RPMI8226 (cell line): ENCODE measurements at regions not wholly inside any gene's neighbourhood (a gene's known extent, or its start where the extent isn't known, plus 50 kb on each side); places are given as distances from the start of the nearest gene placed in this dataset.
"Not testable (repeated sequence)": the region's sequence is repeated elsewhere in the genome, so short reads cannot be mapped to it uniquely, and the experiment has no call there.

ENCODE experiments used
- DNase-seq: peaks from one replicate; pipeline ENCODE4 v3.0.0-alpha.2; 2015

GRCh38 chr7:81211934-81212320 is 293.1 kb upstream of the SEMA3C start:
- DNase-seq = no peak

- DNase-seq = no peak
Observed at GRCh38 chr7:81211204-81211933, 292.5 kb upstream of the SEMA3C start.

DNA sequence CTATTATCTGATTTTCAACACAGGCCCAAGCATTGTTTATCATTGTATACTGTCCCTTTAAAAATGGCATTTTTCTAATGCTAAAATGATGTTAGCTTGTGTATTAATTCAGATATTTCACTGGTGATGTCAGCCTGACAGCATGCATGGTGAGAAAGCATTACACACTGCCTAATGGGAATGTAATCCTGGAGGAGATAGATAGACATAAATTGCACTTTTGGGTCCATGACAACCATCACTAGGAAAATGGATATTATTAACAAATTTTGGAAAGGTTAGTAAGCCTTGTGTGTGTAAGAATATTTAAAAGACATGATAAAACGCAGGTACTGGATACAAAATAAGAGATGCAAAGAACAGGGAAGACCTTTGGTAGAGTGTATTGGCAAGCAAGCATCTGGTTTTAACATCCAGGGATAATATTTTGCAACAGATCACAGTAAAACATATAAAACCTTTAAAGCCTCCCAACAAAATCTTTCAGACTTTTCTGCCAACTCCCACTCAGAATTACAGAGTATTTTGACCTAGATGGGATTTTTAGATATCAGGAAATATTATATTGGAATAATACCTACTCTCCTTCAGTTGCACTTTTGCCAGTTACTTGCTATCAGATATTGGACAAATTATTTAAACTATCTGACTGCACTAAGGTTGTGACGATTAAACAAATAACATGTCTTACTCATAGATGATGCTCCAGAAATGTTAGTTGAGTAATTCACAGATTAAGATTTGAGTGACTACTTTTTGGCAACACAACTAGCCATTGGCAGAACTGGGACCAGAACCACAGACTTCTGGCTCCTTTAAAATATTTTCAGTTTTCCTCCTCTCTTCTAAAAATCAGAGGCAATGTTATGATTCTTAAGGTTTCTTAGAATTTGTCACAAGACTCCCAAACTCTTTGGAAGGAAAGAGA is 291.6 kb upstream of the SEMA3C start:
- no peak for DNase-seq

- DNase-seq = no peak
Observed at GRCh38 chr7:81209059-81209458, 290.2 kb upstream of the SEMA3C start.

- DNase-seq = no peak
Observed at GRCh38 chr7:81207801-81208200, 288.9 kb upstream of the SEMA3C start.

GRCh38 chr7:81206667-81207360 is 288.0 kb upstream of the SEMA3C start:
- no peak for DNase-seq

DNA sequence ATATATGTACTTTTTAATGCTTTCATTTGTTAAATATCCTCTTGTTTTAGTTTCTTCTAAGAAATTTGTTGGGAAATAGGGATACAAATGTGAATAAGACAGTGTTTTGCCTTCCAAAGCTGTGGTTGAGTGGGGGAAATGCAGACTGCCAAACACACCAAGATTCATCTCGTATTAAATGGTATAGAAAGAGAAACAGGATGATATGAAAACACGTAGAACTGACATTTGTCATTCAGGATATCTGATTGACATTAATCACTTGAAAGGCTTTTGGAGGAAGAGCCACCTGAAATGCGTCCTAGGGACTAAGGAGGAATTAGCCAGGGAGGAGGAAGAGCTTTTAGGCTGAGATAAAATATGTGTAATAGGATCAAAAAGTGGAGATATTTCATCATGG is 287.4 kb upstream of the SEMA3C start:
- no peak for DNase-seq

DNA sequence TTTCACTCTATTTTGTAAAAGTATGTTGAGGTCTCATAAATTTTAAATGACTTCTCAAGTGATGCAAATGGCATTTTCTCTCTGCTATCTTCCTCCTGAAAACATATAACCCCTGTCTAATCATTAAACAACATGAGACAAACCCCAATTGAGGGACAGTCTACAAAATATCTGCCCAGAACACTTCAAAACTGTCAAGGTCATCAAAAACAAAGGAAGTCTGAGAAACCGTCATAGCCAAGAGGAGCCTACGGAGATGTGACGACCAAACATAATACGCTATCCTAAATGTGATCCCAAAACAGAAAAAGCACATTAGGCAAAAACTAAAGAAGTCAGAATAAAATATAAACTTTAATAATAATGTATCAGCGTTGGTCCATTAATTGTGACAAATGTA is 282.3 kb upstream of the SEMA3C start:
- DNase-seq = no peak

DNA sequence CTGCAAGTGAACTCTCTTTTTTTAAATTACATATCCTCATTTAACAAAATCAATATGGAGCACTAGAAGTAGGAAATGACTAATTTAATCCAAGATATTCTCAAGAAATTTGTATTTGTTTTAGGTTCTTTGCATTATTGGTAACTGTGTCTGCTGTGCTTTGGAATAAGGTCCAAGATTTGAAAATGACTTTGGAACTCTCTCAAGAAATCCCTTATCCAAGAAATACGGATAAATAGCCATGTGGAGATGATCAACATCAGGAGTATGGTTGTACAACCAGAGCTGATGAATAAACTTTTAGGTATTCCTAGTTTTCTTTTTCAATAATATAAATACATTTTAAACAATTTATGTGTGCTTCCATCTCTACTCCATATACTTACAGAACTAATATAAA is 279.9 kb upstream of the SEMA3C start:
- no peak for DNase-seq

DNA sequence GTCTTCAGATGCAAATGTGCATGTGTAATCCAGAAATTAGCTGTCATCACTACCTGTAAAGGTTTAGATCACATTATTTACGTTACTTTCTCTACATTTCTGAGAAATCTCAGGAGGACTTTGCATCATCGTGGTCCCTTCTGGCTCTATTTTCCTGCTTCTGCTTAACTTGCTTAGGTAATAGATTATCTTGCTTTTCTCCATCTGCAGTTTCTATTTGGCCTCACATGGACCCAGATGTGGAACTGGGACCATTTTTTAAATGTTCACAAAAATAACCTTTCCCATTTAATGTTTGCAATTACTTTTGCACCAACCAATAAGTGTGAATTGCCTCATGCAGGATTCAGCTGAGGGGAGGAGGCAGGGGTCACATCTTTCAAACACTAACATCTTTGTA is 278.4 kb upstream of the SEMA3C start:
- DNase-seq = no peak

GRCh38 chr7:81195033-81195432 is 276.2 kb upstream of the SEMA3C start:
- no peak for DNase-seq

GRCh38 chr7:81190997-81191768 is 272.3 kb upstream of the SEMA3C start:
- peak; percentile 75 for DNase-seq

DNA sequence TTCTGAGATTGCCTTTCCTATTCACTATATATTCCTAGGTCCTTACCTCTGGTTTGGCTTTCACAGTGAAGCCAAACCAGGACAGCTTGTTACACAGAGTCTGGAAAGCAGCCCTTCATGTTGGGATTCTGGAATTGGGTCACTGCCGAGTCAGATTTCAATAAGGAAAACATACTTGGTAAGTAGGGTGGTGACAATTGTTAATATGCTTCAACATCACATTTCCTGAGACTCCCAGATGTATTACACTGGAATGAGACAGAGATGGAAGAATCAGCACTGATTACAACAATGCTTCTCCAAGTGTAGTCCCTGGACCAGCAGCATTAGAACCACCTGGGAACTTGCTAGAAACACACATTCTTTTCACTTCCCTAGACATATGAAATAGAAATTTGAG is 268.9 kb upstream of the SEMA3C start:
- no peak for DNase-seq

DNA sequence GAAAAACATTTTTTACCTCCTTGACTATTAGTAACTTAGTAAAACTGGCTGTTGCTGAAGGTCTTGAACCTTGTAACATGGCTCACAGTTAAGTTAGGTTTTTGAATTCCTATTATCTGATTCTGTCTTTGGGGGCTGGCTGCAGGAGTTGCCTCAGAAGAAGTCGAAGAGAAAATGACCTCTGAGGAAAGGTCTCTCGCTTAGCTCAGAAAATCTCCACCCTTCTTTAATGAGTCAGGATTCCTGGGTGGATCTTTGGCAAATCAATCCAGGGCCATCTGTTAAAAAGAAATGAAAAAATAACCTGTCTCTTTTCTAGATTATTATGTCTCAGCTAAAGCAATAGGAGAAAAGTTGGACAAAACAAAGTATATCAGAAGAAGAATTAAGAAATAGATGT is 267.8 kb upstream of the SEMA3C start:
- no peak for DNase-seq

GRCh38 chr7:81185072-81185471 is 266.2 kb upstream of the SEMA3C start:
- DNase-seq = peak; percentile 73

- DNase-seq = no peak
Observed at GRCh38 chr7:81183326-81183725, 264.5 kb upstream of the SEMA3C start.

- not testable (repeated sequence) for DNase-seq
Observed at GRCh38 chr7:81182056-81182455, 263.2 kb upstream of the SEMA3C start.

DNA sequence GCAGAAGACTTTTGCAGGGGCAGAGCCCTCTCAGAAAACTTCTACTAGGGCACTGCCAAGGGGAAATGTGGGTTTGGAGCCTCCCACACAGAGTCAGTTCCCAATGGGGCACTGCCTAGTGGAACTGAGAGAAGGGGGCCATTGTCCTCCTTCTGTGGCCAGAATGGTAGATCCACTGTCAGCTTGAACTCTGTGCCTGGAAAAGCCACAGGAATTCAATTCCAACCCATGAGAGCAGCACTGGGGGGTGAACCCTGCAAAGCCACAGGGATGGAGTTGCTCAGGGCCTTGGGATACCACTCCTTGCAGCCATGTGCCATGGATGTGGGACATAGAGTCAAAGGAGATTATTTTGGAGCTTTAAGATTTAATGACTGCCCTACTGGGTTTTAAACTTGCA is 262.2 kb upstream of the SEMA3C start:
- no peak for DNase-seq

GRCh38 chr7:81180573-81180972 is 261.7 kb upstream of the SEMA3C start:
- DNase-seq = no peak

GRCh38 chr7:81175275-81175940 is 256.6 kb upstream of the SEMA3C start:
- no peak for DNase-seq

DNA sequence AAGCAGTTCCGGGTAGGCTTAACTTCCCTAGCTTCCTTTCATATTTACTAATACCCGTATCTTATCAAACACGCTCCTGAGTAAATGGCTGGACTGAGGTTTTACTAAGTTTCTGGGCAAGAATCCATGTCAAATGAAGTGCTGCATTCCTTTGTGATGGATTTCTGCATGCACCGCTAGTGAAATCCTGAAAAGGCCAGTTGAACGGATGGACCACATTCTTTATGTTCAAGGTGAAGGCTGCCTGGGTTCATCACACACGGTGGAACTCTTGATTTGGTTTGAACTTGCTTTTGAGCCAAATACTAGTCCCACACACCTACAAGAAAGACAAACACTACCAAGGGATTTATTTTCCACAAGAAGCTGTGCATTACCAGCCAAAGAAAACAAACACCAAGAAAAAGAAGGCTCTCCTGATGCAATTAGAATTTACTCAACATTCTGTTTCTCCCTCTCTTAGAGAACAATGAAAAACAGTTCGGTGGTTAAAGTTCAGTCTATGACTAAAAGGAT is 255.0 kb upstream of the SEMA3C start:
- no peak for DNase-seq

DNA sequence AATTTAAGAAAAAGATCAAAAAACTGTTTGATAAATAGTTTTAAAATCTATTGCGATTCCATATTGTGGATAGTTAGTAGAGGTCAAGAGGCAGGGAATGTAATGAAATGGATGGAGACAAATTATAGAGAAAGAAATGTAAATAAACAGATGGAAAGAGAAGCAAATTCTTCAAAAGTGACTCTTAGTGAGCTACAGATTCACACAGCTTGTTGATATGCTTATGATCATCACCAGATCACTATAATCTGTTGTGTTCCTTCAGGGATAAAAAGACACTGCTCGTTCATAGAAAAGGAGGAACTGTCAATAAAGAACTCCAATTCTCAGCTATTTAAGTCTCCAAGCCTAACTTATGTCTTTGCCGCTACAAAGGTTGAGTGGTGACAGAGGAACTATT is 251.4 kb upstream of the SEMA3C start:
- DNase-seq = no peak
